HFF-Myc (cell line): ENCODE measurements at regions not wholly inside any gene's neighbourhood (a gene's known extent, or its start where the extent isn't known, plus 50 kb on each side); places are given as distances from the start of the nearest gene placed in this dataset.

Experiments
- DNase-seq: peaks from one replicate; pipeline ENCODE4 v3.0.0-alpha.2; 2011; ENCODE audit warnings: low read depth; ENCODE audit errors: extremely low read depth
- H3K4me3 ChIP-seq: replicated peaks from 2 replicates; pipeline ENCODE4 v1.5.1; 2011; ENCODE audit warnings: low read depth, mild to moderate bottlenecking, control low read depth, low read length
- TF ChIP-seq, protein P1 (sequence below): IDR thresholded peaks from 2 replicates; pipeline ENCODE4 v1.5.1; 2012; ENCODE audit warnings: mild to moderate bottlenecking, low read depth, low read length, control low read depth; ENCODE audit errors: missing control alignments

DNA sequence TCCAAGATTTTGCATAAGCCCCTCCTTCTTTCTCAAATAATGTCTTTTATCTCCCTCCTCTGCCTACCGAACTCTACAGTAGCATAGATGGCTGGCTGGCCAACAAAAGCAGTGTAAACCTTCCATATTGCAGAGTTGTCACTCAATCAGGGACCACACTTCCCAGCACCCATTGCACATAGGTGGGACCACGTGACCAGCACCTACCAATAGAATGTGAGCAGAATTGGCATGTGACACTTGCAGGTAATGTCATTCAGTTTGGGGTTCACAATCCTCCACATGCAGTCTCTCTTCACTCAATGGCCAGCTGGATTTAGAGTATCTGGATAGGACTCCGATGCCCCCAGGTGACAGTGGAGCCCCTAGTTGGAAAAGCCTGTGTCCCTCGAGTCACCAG lies 190.3 kb upstream of the CRY1 start:
- TF ChIP-seq, protein P1, sequence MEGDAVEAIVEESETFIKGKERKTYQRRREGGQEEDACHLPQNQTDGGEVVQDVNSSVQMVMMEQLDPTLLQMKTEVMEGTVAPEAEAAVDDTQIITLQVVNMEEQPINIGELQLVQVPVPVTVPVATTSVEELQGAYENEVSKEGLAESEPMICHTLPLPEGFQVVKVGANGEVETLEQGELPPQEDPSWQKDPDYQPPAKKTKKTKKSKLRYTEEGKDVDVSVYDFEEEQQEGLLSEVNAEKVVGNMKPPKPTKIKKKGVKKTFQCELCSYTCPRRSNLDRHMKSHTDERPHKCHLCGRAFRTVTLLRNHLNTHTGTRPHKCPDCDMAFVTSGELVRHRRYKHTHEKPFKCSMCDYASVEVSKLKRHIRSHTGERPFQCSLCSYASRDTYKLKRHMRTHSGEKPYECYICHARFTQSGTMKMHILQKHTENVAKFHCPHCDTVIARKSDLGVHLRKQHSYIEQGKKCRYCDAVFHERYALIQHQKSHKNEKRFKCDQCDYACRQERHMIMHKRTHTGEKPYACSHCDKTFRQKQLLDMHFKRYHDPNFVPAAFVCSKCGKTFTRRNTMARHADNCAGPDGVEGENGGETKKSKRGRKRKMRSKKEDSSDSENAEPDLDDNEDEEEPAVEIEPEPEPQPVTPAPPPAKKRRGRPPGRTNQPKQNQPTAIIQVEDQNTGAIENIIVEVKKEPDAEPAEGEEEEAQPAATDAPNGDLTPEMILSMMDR = no peak
- no peak for DNase-seq
- H3K4me3 ChIP-seq = no peak overlapping the region

DNA sequence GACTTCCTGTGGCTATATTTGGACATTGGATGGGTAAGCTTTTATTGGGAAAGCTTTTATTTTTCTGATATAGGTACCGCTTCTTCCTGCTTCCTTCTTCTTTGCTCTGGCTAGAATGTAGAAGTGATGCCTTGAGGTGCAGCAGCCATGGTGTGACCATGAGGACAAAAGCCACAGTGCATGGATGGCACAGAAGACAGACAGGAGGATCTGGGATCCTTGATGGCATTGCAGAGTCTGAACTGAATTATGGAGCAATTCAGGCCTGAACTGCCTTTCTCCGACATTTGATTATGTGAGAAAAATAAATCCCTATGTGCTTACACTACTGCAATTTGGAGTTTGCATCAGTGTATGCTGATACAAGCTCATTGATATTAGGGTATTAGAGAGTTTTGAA lies 191.3 kb upstream of the CRY1 start:
- no peak overlapping the region for H3K4me3 ChIP-seq
- TF ChIP-seq, protein P1 = no peak
- DNase-seq = no peak

DNA sequence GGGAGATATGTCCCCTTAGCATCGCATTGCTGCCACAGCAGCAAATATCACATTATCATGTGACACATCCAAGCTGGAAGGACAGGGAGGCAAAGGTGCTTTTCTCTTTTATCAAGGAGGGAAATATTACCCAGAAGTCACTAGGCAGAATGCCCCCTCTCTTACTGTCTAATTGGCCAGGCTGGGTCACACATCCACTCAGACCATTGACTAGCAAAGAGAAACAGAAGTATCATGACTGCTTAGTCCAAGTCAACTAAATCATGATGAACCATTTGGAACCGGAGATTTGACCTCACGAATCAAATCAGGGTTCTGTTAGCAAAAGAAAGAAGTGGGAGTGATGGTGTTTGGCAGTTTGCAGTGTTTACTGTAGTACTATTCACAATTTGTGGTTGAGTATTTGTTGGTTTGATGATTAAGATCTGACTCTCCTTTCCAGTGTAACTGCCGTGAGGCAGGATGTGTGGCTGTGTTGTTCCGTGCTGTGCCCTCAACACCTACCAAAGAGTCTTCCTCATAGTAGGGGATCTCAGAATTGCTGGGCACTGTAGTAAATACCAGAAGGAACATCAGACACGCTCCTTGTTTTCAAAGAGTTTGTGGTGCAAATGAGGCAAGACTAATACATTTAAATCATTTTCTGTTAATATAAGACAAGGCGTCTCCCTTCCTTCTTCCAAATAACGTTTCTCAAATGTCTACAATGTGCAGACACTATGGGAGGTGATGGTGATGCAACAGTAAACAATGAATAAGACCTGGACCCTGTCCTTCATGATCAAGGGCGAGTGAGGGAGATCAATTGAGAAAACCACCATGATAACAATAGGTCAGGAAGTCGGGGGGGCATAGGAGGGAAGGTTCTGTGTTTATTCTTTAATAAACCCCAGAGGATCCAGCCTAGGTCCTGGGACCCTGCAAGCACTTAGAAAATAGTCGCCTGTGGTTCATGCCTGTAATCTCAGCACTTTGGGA lies 194.4 kb upstream of the CRY1 start:
- no peak overlapping the region for H3K4me3 ChIP-seq
- TF ChIP-seq, protein P1 = no peak
- no peak for DNase-seq

DNA sequence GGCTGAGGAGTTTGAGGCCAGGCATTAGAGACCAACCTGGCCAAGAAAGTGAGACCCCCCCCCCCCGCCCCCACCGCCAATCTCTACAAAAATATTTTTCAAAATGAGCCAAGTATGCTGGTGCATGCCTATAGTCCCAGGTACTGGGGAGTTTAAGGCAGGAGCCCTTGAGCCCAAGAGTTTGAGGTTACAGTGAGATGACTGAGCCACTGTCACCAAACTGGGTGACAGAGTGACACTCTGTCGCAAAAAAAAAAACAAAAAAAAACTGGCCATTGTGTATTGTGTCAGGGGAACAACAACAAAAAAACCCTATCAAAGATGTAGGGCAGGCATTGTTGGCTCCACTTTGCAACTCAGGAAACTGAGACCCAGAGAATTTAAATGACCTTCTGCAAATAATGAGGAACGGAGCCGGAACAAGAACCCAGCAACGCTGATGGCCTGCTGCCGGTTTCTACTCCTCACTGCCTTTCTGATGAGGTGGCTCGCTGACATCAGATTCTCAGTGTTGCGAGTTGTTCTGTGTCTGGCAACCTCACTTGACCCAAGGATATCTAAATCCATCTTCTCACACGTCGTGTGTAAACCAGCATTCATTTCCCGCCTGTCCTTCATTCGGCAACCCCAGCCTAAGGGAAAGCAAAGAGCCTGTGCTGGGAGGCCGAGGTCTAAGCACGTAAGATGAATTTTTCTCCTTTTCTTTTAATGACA lies 195.2 kb upstream of the CRY1 start:
- DNase-seq = no peak
- TF ChIP-seq, protein P1 = no peak
- no peak overlapping the region for H3K4me3 ChIP-seq

DNA sequence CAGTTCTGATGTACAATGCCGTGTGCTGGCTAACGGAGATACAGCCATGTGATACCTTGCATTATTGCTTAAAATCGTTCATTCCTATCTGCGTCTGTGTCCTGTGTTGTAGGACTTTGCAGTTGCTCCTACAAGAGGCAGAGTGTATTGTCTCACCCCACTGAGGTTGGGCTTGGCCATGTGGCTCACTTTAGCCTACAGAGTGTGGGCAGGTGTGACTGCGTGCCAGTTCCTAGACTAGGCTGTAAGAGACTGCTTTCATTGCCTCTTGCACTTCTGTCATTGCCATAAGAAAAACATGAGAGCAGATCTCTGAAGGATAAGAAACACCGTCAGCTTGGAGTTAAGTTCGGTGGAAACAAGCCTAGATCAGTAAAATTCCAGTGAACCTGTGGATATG lies 197.7 kb upstream of the CRY1 start:
- TF ChIP-seq, protein P1 = no peak
- H3K4me3 ChIP-seq = no peak overlapping the region
- DNase-seq = no peak

DNA sequence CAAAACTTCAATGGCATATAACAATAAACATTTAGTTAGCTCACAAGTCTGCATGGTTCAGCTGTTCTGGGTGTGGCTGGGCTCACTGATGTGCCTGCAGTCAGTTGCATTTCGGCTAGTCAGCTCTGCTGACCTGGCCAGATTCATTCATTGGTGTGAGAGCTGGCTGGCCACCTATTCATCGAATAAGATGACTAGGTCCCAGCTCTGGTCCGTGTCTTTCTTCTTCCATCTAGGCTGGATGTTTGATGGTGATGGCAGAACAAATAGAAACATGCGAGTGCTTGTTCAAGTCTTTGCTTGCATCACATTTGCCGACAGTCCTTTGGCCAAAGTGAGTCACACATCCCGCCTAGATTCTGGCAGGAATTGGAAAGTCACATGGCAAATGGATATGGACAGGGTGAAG lies 203.3 kb upstream of the CRY1 start:
- no peak for DNase-seq
- TF ChIP-seq, protein P1 = no peak
- H3K4me3 ChIP-seq = no peak overlapping the region
